CD4-positive, alpha-beta memory T cell (primary cell): ENCODE measurements at regions not wholly inside any gene's neighbourhood (a gene's known extent, or its start where the extent isn't known, plus 50 kb on each side); places are given as distances from the start of the nearest gene placed in this dataset.
"Not testable (repeated sequence)": the region's sequence is repeated elsewhere in the genome, so short reads cannot be mapped to it uniquely, and the experiment has no call there.

Experiments
- CTCF ChIA-PET: fragments of 350-600 bp; sonication (Branson Sonifier 250); formaldehyde crosslinking; loops from one replicate; lab custom pipeline; 2021; ENCODE audit warnings: inconsistent platforms; ENCODE audit not compliant: partially characterized antibody; lab: Charles Lee
- POLR2A ChIA-PET: fragments of 350-600 bp; sonication (Branson Sonifier 250); formaldehyde crosslinking; loops from one replicate; lab custom pipeline; 2021; ENCODE audit not compliant: partially characterized antibody; lab: Charles Lee
- DNase-seq, 5 donors: peaks; one replicate each; pipeline versions ENCODE4 v3.0.0 to v3.0.0-alpha.2; 2020 to 2022; ENCODE audit warnings: mixed read lengths in 1 of 5
- H3K27ac ChIP-seq: one replicate; pipeline ENCODE4 v1.7.0; 2013; ENCODE audit warnings: low read depth, low read length
- H3K27me3 ChIP-seq: 2 replicates; pipeline ENCODE4 v1.7.0; 2013; ENCODE audit warnings: mild to moderate bottlenecking, low read length, moderate library complexity; ENCODE audit not compliant: insufficient read depth
- H3K36me3 ChIP-seq: 2 replicates; pipeline ENCODE4 v1.7.0; 2013; ENCODE audit warnings: mild to moderate bottlenecking, low read length, moderate library complexity; ENCODE audit not compliant: insufficient read depth
- H3K4me1 ChIP-seq: 2 replicates; pipeline ENCODE4 v1.7.0; 2013; ENCODE audit warnings: mild to moderate bottlenecking, low read length, moderate library complexity; ENCODE audit not compliant: insufficient read depth
- H3K4me3 ChIP-seq, 2 donors: one replicate each; pipeline ENCODE4 v1.7.0; 2013; ENCODE audit warnings: low read length in 2 of 2, mild to moderate bottlenecking in 1 of 2
- H3K9me3 ChIP-seq, 2 donors: one replicate each; pipeline ENCODE4 v1.7.0; 2013; ENCODE audit warnings: low read length in 2 of 2, control low read depth in 1 of 2; ENCODE audit not compliant: control insufficient read depth in 1 of 2
- H3K27ac Mint-ChIP-seq, 7 donors: one replicate each; pipeline ENCODE4 v1.8.0; 2020 to 2021; ENCODE audit warnings: mixed read lengths in 7 of 7, mild to moderate bottlenecking in 6 of 7, inconsistent platforms in 3 of 7, moderate library complexity in 3 of 7
- H3K27me3 Mint-ChIP-seq, 2 donors: one replicate each; pipeline ENCODE4 v1.8.0; 2020 to 2021; ENCODE audit warnings: mixed read lengths in 2 of 2
- H3K36me3 Mint-ChIP-seq, 2 donors: one replicate each; pipeline ENCODE4 v1.8.0; 2020 to 2021; ENCODE audit warnings: mixed read lengths in 2 of 2, inconsistent platforms in 1 of 2, mild to moderate bottlenecking in 1 of 2
- H3K4me1 Mint-ChIP-seq, 4 donors: one replicate each; pipeline ENCODE4 v1.8.0; 2020 to 2021; ENCODE audit warnings: mixed read lengths in 4 of 4, mild to moderate bottlenecking in 1 of 4
- H3K4me3 Mint-ChIP-seq, 8 donors: one replicate each; pipeline ENCODE4 v1.8.0; 2020 to 2021; ENCODE audit warnings: mixed read lengths in 8 of 8, mild to moderate bottlenecking in 7 of 8, moderate library complexity in 6 of 8, inconsistent platforms in 3 of 8
- H3K9me3 Mint-ChIP-seq, 8 donors: one replicate each; pipeline ENCODE4 v1.8.0; 2020 to 2021; ENCODE audit warnings: mixed read lengths in 8 of 8, mild to moderate bottlenecking in 5 of 8, inconsistent platforms in 3 of 8, moderate library complexity in 1 of 8
- intact Hi-C: fragments of 100-400 bp; cut with micrococcal nuclease; formaldehyde crosslinking; loops from one replicate; pipeline ENCODE4 v1.15.1; 2023

GRCh38 chr13:110976785-110977184, 61.9 kb upstream of the ANKRD10 start:
- no peaks in the 10 kb centered on the region for H3K9me3 ChIP-seq
- Mint-ChIP-seq H3K4me1 (no peaks in the 10 kb centered on the region), H3K27ac (no peak overlapping the region), H3K27me3 (peaks cover 3 to 12% of the 10 kb centered on the region in 2 donors), H3K36me3 (no peaks in the 10 kb centered on the region), H3K9me3 (peaks cover 0 to 13% (median 0%) of the 10 kb centered on the region in 8 donors), H3K4me3 (no peak overlapping the region)
- no peaks in the 10 kb centered on the region for H3K27me3 ChIP-seq
- no peaks in the 10 kb centered on the region for H3K36me3 ChIP-seq
- no peaks in the 10 kb centered on the region for H3K4me1 ChIP-seq
- no peak for DNase-seq
- CTCF ChIA-PET: no interaction called here
- no peak overlapping the region for H3K27ac ChIP-seq
- H3K4me3 ChIP-seq: no peak overlapping the region
- POLR2A ChIA-PET: no interaction called here
- intact Hi-C loops: no loop called here

- no peaks in the 10 kb centered on the region for H3K36me3 ChIP-seq
- ChIA-PET CTCF (no interaction called here), POLR2A (no interaction called here)
- H3K4me1 ChIP-seq: no peaks in the 10 kb centered on the region
- H3K27me3 ChIP-seq: no peaks in the 10 kb centered on the region
- no peak overlapping the region for H3K27ac ChIP-seq
- Mint-ChIP-seq H3K4me3 (no peak overlapping the region), H3K36me3 (no peaks in the 10 kb centered on the region), H3K27me3 (peaks cover 3 to 5% of the 10 kb centered on the region in 2 donors), H3K9me3 (peaks cover 0 to 7% (median 0%) of the 10 kb centered on the region in 8 donors), H3K4me1 (no peaks in the 10 kb centered on the region), H3K27ac (no peak overlapping the region)
- intact Hi-C loops: no loop called here
- no peak for DNase-seq
- H3K4me3 ChIP-seq: no peak overlapping the region
- no peaks in the 10 kb centered on the region for H3K9me3 ChIP-seq
These were observed 58.3 kb upstream of the ANKRD10 start for GRCh38 chr13:110973007-110973700.

DNA sequence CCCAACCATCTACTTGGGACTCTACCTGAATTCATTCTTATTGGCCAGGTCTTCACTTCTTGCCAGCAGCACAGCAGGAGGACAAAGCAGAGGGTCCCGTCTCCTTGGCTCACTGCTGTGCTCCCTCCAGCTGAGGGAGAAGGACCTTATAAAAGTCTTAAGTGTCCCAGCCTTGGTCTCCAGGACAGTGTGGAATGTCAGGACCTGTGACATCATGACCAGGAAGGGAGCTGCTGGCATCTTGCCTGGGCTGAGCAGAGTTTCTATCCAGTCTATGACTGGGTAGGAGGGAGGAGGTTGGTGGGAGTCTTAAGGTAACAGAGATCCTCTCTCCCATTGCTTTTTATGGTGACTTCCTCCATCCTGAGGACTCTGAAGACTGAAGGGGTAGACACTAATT, 56.6 kb upstream of the ANKRD10 start:
- no peaks in the 10 kb centered on the region for H3K27me3 ChIP-seq
- no peaks in the 10 kb centered on the region for H3K36me3 ChIP-seq
- intact Hi-C loops: no loop called here
- no peak overlapping the region for H3K27ac ChIP-seq
- ChIA-PET POLR2A (no interaction called here), CTCF (no interaction called here)
- Mint-ChIP-seq H3K9me3 (peaks cover 0 to 12% (median 5%) of the 10 kb centered on the region in 8 donors), H3K36me3 (peaks cover 1 to 4% of the 10 kb centered on the region in 2 donors), H3K27me3 (peaks cover 0 to 3% of the 10 kb centered on the region in 2 donors), H3K27ac (no peak overlapping the region), H3K4me3 (no peak overlapping the region), H3K4me1 (no peaks in the 10 kb centered on the region)
- H3K4me1 ChIP-seq: no peaks in the 10 kb centered on the region
- H3K4me3 ChIP-seq: no peak overlapping the region
- no peak for DNase-seq
- H3K9me3 ChIP-seq: no peaks in the 10 kb centered on the region

DNA sequence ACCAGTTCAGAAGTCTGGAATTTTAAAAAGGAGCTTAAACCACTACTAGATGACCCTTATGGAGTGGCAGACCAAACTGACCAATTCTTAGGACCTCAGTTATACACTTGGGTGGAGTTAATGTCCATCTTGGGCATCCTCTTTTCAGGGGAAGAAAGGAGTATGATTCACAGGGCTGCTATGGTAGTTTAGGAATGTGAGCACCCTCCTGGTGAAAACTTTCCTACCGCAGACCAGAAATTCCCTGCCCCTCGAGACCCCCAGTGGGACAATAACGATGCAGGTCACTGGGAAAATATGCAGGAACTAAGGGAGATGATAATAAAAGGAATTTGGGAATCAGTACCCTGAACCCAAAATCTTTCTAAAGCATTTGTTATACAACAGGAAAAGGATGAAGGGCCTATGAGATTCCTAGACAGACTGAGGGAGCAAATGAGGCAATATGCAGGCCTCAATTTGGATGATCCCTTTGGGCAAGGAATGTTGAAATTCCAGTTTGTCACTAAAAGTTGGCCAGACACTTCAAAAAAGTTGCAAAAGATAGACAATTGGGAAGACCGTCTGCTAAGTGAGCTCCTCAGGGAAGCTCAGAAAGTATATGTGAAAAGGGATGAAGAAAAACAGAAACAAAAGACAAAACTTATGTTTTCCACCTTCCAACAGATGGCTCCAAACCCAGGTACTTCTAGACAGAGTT, 52.4 kb upstream of the ANKRD10 start:
- CTCF ChIA-PET, H3K4me3 ChIP-seq, H3K4me1 ChIP-seq, H3K27me3 Mint-ChIP-seq, DNase-seq, H3K27ac ChIP-seq, intact Hi-C loops, H3K27me3 ChIP-seq, H3K4me1 Mint-ChIP-seq, H3K4me3 Mint-ChIP-seq, H3K36me3 Mint-ChIP-seq, H3K9me3 ChIP-seq, H3K27ac Mint-ChIP-seq, H3K36me3 ChIP-seq, POLR2A ChIA-PET: not testable (repeated sequence)
- H3K9me3 Mint-ChIP-seq: peaks cover 2 to 43% (median 29%) of the 10 kb centered on the region in 8 donors

DNA sequence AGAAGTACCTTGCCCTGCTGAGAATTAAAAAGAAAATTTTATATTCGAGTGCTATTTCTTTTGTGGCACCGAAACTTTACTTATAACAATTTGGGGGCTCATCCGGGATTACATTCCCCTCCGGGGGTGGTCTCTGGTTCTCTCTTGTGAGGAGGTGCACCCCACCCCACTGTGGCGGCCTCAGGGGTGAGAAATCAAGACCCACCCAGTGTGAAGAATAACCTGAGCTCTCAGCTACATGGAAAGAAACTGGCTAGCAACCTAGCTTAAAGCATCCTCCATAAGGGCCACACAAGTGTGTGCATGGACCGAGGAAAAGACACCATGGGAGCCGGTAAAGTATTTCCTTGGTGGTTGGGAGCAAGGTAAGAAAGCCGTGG, 50.9 kb upstream of the ANKRD10 start:
- peaks cover 5 to 10% of the 10 kb centered on the region in 2 donors for H3K36me3 Mint-ChIP-seq
- CTCF ChIA-PET: no interaction called here
- peaks cover 1 to 2% of the 10 kb centered on the region in 2 donors for H3K27me3 Mint-ChIP-seq
- H3K4me1 Mint-ChIP-seq: peaks cover 0 to 2% (median 0%) of the 10 kb centered on the region in 4 donors
- H3K4me3 Mint-ChIP-seq: no peak overlapping the region
- no peak overlapping the region for H3K27ac ChIP-seq
- H3K27ac Mint-ChIP-seq: peak overlapping the region in 1 of 7 donors; percentile 5
- peaks cover 2 to 57% (median 35%) of the 10 kb centered on the region in 8 donors for H3K9me3 Mint-ChIP-seq
- intact Hi-C loops: no loop called here
- H3K4me3 ChIP-seq: no peak overlapping the region
- peaks cover 0 to 7% of the 10 kb centered on the region in 2 donors for H3K9me3 ChIP-seq
- no peak for DNase-seq
- no peaks in the 10 kb centered on the region for H3K36me3 ChIP-seq
- H3K27me3 ChIP-seq: no peaks in the 10 kb centered on the region
- POLR2A ChIA-PET: no interaction called here
- H3K4me1 ChIP-seq: no peaks in the 10 kb centered on the region

GRCh38 chr13:110965038-110965754, 50.3 kb upstream of the ANKRD10 start:
- no peak for DNase-seq
- H3K4me3 Mint-ChIP-seq: no peak overlapping the region
- H3K36me3 Mint-ChIP-seq: peaks cover 5 to 10% of the 10 kb centered on the region in 2 donors
- ChIA-PET POLR2A (no interaction called here), CTCF (no interaction called here)
- H3K4me1 ChIP-seq: no peaks in the 10 kb centered on the region
- intact Hi-C loops: no loop called here
- H3K9me3 ChIP-seq: peaks cover 0 to 7% of the 10 kb centered on the region in 2 donors
- peak overlapping the region in 1 of 7 donors; percentile 5 for H3K27ac Mint-ChIP-seq
- H3K36me3 ChIP-seq: no peaks in the 10 kb centered on the region
- H3K4me1 Mint-ChIP-seq: peaks cover 0 to 2% (median 0%) of the 10 kb centered on the region in 4 donors
- peaks cover 2 to 60% (median 35%) of the 10 kb centered on the region in 8 donors for H3K9me3 Mint-ChIP-seq
- H3K27me3 Mint-ChIP-seq: peaks cover 1 to 2% of the 10 kb centered on the region in 2 donors
- H3K27ac ChIP-seq: no peak overlapping the region
- H3K27me3 ChIP-seq: no peaks in the 10 kb centered on the region
- H3K4me3 ChIP-seq: no peak overlapping the region
